Spleen (tissue), 7 donors: ENCODE measurements at regions not wholly inside any gene's neighbourhood (a gene's known extent, or its start where the extent isn't known, plus 50 kb on each side); places are given as distances from the start of the nearest gene placed in this dataset.

ENCODE experiments used
- POLR2A ChIP-seq, 3 donors: fragments of 450-650 bp; IDR thresholded peaks; one replicate each; pipeline ENCODE4 v1.5.1; 2017; ENCODE audit warnings: antibody characterized with exemption in 3 of 3, mild to moderate bottlenecking in 1 of 3
- POLR2AphosphoS5 ChIP-seq, 3 donors: sonication (generic); formaldehyde crosslinking; IDR thresholded peaks; one replicate each; pipeline ENCODE4 v1.5.1; 2017; ENCODE audit warnings: antibody characterized with exemption in 3 of 3
- TF ChIP-seq, protein P1 (sequence below), 11 experiments: fragments of 200-600 bp in 7 of 11; fragments of 450-650 bp in 4 of 11; sonication (generic) in 4 of 11; IDR thresholded peaks in 8 of 11; conservative IDR thresholded peaks in 3 of 11; 1 replicate in 7 of 11; 2 replicates in 4 of 11; pipeline versions ENCODE4 v1.4.0 to v1.8.0; 2016 to 2021; ENCODE audit warnings: antibody characterized with exemption in 11 of 11, inconsistent platforms in 4 of 11, mild to moderate bottlenecking in 1 of 11
- donor health status: DM: no; HTN: no; CAD: no; lungs with moderate emphysema.
- donor health status: DM: no; HTN: no; CAD: no.
- donor health status: DM: no; HTN: no; CAD: no.

DNA sequence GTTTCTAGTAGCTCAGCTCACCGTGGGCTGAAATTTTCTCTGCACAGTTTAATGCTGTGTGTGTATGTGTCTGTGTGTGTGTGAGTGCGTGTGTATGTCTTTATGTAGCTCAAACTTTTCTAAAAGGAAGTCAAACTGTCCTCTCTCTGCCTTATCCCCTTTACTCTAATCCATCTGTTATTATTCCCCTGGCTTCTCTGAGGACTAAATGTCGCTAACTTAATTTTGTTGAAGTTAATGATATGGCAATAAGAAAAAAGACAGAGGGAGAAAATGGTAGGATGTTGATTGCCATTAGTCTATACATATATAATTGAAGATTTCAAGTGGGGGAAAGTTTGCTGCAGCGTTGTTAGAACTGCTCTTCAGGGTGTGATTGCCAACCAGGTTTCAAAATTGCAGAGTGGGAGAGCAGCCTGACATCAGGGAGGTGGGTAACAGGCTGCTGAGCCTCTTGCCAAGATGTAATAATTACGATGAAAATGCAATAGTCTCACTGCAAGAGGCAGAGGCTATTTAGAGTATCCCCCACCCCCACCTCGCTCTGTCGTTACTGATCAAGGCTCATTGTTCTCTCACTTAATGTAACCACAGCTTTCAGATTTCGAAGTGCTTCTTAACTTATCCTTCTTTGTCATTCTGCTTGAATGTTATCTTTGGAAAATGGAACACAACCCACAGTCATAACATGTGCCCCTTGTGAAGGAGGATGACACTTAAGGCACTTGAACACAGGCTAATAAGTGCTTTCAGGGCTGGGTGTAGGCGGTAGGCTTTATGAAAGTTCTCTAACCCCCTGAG is 559.0 kb upstream of the PLXNA2 start:
- TF ChIP-seq, protein P1, sequence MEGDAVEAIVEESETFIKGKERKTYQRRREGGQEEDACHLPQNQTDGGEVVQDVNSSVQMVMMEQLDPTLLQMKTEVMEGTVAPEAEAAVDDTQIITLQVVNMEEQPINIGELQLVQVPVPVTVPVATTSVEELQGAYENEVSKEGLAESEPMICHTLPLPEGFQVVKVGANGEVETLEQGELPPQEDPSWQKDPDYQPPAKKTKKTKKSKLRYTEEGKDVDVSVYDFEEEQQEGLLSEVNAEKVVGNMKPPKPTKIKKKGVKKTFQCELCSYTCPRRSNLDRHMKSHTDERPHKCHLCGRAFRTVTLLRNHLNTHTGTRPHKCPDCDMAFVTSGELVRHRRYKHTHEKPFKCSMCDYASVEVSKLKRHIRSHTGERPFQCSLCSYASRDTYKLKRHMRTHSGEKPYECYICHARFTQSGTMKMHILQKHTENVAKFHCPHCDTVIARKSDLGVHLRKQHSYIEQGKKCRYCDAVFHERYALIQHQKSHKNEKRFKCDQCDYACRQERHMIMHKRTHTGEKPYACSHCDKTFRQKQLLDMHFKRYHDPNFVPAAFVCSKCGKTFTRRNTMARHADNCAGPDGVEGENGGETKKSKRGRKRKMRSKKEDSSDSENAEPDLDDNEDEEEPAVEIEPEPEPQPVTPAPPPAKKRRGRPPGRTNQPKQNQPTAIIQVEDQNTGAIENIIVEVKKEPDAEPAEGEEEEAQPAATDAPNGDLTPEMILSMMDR (IDR thresholded peaks at IDR 0.05 in 8 of 11, conservative IDR thresholded peaks at IDR 0.05 in 3 of 11) = no peak
- TF ChIP-seq POLR2A (IDR thresholded peaks at IDR 0.05) (no peak), POLR2AphosphoS5 (IDR thresholded peaks at IDR 0.05) (no peak)
